SK-N-SH (cell line): ENCODE measurements at regions not wholly inside any gene's neighbourhood (a gene's known extent, or its start where the extent isn't known, plus 50 kb on each side); places are given as distances from the start of the nearest gene placed in this dataset.

Experiments
- CTCF ChIA-PET: fragments of 300-600, 350-600 bp; formaldehyde crosslinking; extraction: SDS; loops from one replicate; lab custom pipeline; 2021; lab: Yijun Ruan, JAX
- POLR2A ChIA-PET: fragments of 350-600 bp; sonication (Branson Sonifier 250); formaldehyde crosslinking; extraction: SDS; loops from one replicate; lab custom pipeline; 2020; ENCODE audit warnings: antibody characterized with exemption, inconsistent platforms; lab: Yijun Ruan, JAX
- DNase-seq: peaks from one replicate; pipeline ENCODE4 v3.0.0; 2012
- H2AFZ ChIP-seq: fragments of 200-600 bp; sonication (generic); 2 replicates; pipeline ENCODE4 v1.8.1; 2016; ENCODE audit warnings: antibody characterized with exemption, mild to moderate bottlenecking, low read depth
- H3F3A ChIP-seq: fragments of 200-600 bp; sonication (generic); replicated peaks from 2 replicates; pipeline ENCODE3; 2016; ENCODE audit warnings: antibody characterized with exemption, mild to moderate bottlenecking; ENCODE audit not compliant: insufficient read depth
- H3K27ac ChIP-seq, 2 experiments: fragments of 200-500 bp in 1 of 2; fragments of 200-600 bp in 1 of 2; sonication (Bioruptor generic) in 1 of 2; sonication (generic), shearing (Covaris generic) in 1 of 2; 2 replicates each; pipeline versions ENCODE4 v1.5.1 to v1.6.1; 2014 to 2016; ENCODE audit warnings: low read depth in 2 of 2, inconsistent platforms in 1 of 2, low read length in 1 of 2, mild to moderate bottlenecking in 1 of 2, mixed read lengths in 1 of 2
- H3K27me3 ChIP-seq: fragments of 200-600 bp; sonication (generic), shearing (Covaris generic); 2 replicates; pipeline ENCODE4 v1.6.1; 2016; ENCODE audit warnings: mixed run types; ENCODE audit not compliant: insufficient read depth
- H3K36me3 ChIP-seq, 2 experiments: fragments of 200-500 bp in 1 of 2; fragments of 200-600 bp in 1 of 2; sonication (Bioruptor generic) in 1 of 2; sonication (generic) in 1 of 2; replicated peaks in 1 of 2; 2 replicates each; pipeline versions ENCODE3 to v1.5.1; 2014 to 2016; ENCODE audit warnings: low read length in 1 of 2, mild to moderate bottlenecking in 1 of 2; ENCODE audit not compliant: insufficient read depth in 2 of 2, control insufficient read depth in 1 of 2
- H3K4me1 ChIP-seq, 2 experiments: fragments of 200-500 bp in 1 of 2; fragments of 200-600 bp in 1 of 2; sonication (Bioruptor generic) in 1 of 2; sonication (generic), shearing (Covaris generic) in 1 of 2; 2 replicates each; pipeline versions ENCODE4 v1.5.1 to v1.6.1; 2014 to 2016; ENCODE audit warnings: low read depth in 1 of 2, low read length in 1 of 2, mixed run types in 1 of 2; ENCODE audit not compliant: insufficient read depth in 2 of 2, control insufficient read depth in 1 of 2
- H3K4me2 ChIP-seq: fragments of 200-600 bp; sonication (generic), shearing (Covaris generic); 2 replicates; pipeline ENCODE4 v1.6.1; 2017; ENCODE audit warnings: mixed run types
- H3K4me3 ChIP-seq, 2 experiments: fragments of 200-500 bp in 1 of 2; fragments of 200-600 bp in 1 of 2; sonication (Bioruptor generic) in 1 of 2; sonication (generic), shearing (Covaris generic) in 1 of 2; 2 replicates each; pipeline versions ENCODE4 v1.5.1 to v1.8.1; 2014 to 2016; ENCODE audit warnings: low read depth in 2 of 2, inconsistent platforms in 1 of 2, low read length in 1 of 2, mild to moderate bottlenecking in 1 of 2, mixed read lengths in 1 of 2, moderate library complexity in 1 of 2
- H3K79me2 ChIP-seq: fragments of 200-600 bp; sonication (generic); 2 replicates; pipeline ENCODE4 v1.8.1; 2017; ENCODE audit warnings: mild to moderate bottlenecking; ENCODE audit not compliant: insufficient read depth
- H3K9ac ChIP-seq: fragments of 200-600 bp; sonication (generic); 2 replicates; pipeline ENCODE4 v1.6.1; 2017; ENCODE audit warnings: mixed run types
- H3K9me2 ChIP-seq: fragments of 200-600 bp; sonication (generic); 2 replicates; pipeline ENCODE4 v1.6.1; 2017; ENCODE audit warnings: mixed run types
- H3K9me3 ChIP-seq: fragments of 200-600 bp; sonication (generic); 2 replicates; pipeline ENCODE4 v1.6.1; 2017; ENCODE audit warnings: mixed run types, mild to moderate bottlenecking, moderate library complexity
- H4K20me1 ChIP-seq: fragments of 200-600 bp; sonication (generic); 2 replicates; pipeline ENCODE4 v1.6.1; 2017; ENCODE audit warnings: mild to moderate bottlenecking, mixed run types; ENCODE audit not compliant: insufficient read depth
- ELF1 ChIP-seq: IDR thresholded peaks from 2 replicates; pipeline ENCODE4 v1.4.0; 2012
- FOSL2 ChIP-seq: IDR thresholded peaks from 2 replicates; pipeline ENCODE4 v1.4.0; 2012; ENCODE audit warnings: low read depth, mild to moderate bottlenecking, moderate library complexity, borderline replicate concordance
- GATA2 ChIP-seq: sonication (generic); formaldehyde crosslinking; IDR thresholded peaks from 2 replicates; pipeline ENCODE4 v1.5.0; 2020; ENCODE audit warnings: mild to moderate bottlenecking, missing genetic modification reagents
- MXI1 ChIP-seq: IDR thresholded peaks from 2 replicates; pipeline ENCODE4 v1.6.1; 2012; ENCODE audit warnings: mild to moderate bottlenecking, low read depth, low read length, improper control_type of control experiment
- NFIC ChIP-seq: IDR thresholded peaks from 2 replicates; pipeline ENCODE4 v1.4.0; 2012; ENCODE audit warnings: borderline replicate concordance
- NRF1 ChIP-seq: IDR thresholded peaks from 2 replicates; pipeline ENCODE4 v1.6.1; 2012; ENCODE audit warnings: low read depth, mild to moderate bottlenecking, low read length
- POLR2AphosphoS5 ChIP-seq: IDR thresholded peaks from 2 replicates; pipeline ENCODE4 v1.6.1; 2012; ENCODE audit warnings: low read depth, low read length
- RXRA ChIP-seq: IDR thresholded peaks from 2 replicates; pipeline ENCODE4 v1.4.0; 2012; ENCODE audit warnings: low read depth, mild to moderate bottlenecking, borderline replicate concordance
- WGBS: methylation state at CpG from one replicate; pipeline ENCODE4 v1.1.6; 2017; ENCODE audit warnings: low lambda C conversion rate; 5-methylcytosine and 5-hydroxymethylcytosine counted together
- TF ChIP-seq, protein P1 (sequence below): IDR thresholded peaks from 2 replicates; pipeline ENCODE4 v1.4.0; 2012; ENCODE audit warnings: low read depth, borderline replicate concordance
- TF ChIP-seq, protein P2 (sequence below): fragments of 150-350 bp; IDR thresholded peaks from 2 replicates; pipeline ENCODE4 v1.6.1; 2017; ENCODE audit warnings: antibody characterized with exemption, low read length, low read depth, borderline replicate concordance
- TF ChIP-seq, protein P3 (sequence below): IDR thresholded peaks from 2 replicates; pipeline ENCODE4 v1.4.0; 2012; ENCODE audit warnings: low read depth, borderline replicate concordance

DNA sequence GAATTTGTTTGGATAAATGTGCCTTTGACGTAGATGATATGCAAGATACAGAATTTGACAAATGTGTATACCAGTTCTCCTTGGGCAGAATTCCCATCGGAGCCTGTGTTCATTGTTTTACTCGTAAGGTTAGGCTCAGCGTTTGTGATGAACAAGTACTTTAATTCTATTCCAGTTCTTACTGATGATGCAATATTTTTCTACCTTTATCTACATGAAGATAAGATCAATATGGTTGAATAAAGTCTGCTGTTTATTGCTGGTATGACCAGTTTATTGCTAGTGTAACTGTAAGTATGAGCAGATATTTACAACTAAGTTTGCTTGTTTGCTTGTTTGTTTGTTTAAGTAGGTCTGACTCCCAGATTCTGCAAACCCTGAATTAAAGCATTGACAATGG, 145.4 kb upstream of the ADARB2 start (continued):
- TF ChIP-seq RXRA = no peak
- no peak for TF ChIP-seq NFIC
- no peak for TF ChIP-seq MXI1
- no peak for TF ChIP-seq POLR2AphosphoS5

DNA sequence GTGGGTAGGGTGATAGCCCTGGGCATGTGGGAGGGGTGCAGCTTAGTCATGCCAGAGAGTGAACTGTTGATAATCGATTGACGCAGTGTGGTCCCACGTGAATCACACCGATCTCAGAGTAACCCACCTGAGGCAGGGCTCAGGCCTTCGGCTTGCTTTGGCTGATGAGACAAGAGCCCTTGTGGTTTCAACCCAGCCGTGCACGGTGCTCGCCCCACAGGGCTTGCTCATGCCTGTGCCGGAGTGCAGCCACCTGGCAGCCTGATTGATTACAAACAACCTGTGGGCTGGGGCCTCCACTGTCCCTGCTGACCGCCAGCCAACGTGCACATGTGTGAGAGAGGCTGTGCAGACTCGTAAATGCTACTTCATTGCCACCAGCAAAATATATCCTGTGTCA, 144.9 kb upstream of the ADARB2 start:
- DNase-seq = no peak
- Histone ChIP-seq H4K20me1 (no peaks in the 10 kb centered on the region), H3F3A (no peaks in the 10 kb centered on the region), H3K4me1 (peaks cover 0 to 2% of the 10 kb centered on the region in 2 experiments; a peak in 1 of 4 replicates), H3K9me3 (peaks cover 6% of the 10 kb centered on the region; the same call in 1 of the 2 replicates), H3K27ac (no peak overlapping the region), H3K27me3 (no peaks in the 10 kb centered on the region), H3K4me3 (no peak overlapping the region)
- ChIA-PET POLR2A (no interaction called here), CTCF (interaction anchor here (1.1 kb wide), 1 partner anchor 259 kb away, joined by 3 read pairs; no protein-coding TSS in a partner anchor)
- TF ChIP-seq, protein P1, sequence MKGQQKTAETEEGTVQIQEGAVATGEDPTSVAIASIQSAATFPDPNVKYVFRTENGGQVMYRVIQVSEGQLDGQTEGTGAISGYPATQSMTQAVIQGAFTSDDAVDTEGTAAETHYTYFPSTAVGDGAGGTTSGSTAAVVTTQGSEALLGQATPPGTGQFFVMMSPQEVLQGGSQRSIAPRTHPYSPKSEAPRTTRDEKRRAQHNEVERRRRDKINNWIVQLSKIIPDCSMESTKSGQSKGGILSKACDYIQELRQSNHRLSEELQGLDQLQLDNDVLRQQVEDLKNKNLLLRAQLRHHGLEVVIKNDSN = no peak
- TF ChIP-seq NRF1 (no peak), RXRA (no peak)
- TF ChIP-seq, protein P2, sequence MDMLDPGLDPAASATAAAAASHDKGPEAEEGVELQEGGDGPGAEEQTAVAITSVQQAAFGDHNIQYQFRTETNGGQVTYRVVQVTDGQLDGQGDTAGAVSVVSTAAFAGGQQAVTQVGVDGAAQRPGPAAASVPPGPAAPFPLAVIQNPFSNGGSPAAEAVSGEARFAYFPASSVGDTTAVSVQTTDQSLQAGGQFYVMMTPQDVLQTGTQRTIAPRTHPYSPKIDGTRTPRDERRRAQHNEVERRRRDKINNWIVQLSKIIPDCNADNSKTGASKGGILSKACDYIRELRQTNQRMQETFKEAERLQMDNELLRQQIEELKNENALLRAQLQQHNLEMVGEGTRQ = no peak
- TF ChIP-seq, protein P3, sequence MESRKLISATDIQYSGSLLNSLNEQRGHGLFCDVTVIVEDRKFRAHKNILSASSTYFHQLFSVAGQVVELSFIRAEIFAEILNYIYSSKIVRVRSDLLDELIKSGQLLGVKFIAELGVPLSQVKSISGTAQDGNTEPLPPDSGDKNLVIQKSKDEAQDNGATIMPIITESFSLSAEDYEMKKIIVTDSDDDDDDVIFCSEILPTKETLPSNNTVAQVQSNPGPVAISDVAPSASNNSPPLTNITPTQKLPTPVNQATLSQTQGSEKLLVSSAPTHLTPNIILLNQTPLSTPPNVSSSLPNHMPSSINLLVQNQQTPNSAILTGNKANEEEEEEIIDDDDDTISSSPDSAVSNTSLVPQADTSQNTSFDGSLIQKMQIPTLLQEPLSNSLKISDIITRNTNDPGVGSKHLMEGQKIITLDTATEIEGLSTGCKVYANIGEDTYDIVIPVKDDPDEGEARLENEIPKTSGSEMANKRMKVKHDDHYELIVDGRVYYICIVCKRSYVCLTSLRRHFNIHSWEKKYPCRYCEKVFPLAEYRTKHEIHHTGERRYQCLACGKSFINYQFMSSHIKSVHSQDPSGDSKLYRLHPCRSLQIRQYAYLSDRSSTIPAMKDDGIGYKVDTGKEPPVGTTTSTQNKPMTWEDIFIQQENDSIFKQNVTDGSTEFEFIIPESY = no peak
- TF ChIP-seq, all 33 proteins: peak for 0
- Histone ChIP-seq H3K4me2 (no peak overlapping the region), H3K36me3 (no peaks in the 10 kb centered on the region), H3K9me2 (0 out of 2 replicates have a peak, but pooled peaks cover 3% of the 10 kb centered on the region), H2AFZ (no peak overlapping the region), H3K9ac (no peak overlapping the region), H3K79me2 (no peaks in the 10 kb centered on the region)
- WGBS = 12% methylated on average over 6 of the region's 12 CpGs

DNA sequence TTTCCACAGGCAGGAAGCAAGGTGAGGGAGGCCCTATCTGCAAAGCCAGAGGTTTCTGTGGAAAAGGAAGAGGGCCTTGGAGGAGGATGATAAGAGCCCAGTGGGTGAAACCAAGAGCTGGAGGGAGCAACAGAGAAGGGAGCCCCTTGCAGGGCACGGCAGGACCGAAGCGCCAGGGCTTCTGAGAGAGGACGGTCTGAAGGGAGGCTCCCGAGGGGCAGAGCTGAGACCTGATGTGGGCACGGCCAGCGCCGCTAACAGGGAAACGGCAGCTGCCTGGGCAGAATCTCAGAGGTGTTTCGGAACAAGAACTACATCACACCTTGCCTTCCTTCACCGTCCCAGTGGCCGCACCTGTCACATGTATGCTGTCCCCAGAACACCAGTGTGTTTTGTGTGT, 144.3 kb upstream of the ADARB2 start:
- H3K4me3 ChIP-seq = no peak overlapping the region
- ChIA-PET POLR2A (no interaction called here), CTCF (interaction anchor here (1.1 kb wide), 1 partner anchor 259 kb away, joined by 3 read pairs; no protein-coding TSS in a partner anchor)
- H3K9me2 ChIP-seq = 0 out of 2 replicates have a peak, but pooled peaks cover 3% of the 10 kb centered on the region
- no peak for DNase-seq
- no peaks in the 10 kb centered on the region for H4K20me1 ChIP-seq
- no peak overlapping the region for H2AFZ ChIP-seq
- 38% methylated on average over 7 of the region's 12 CpGs for WGBS
- H3K4me1 ChIP-seq = peaks cover 0 to 2% of the 10 kb centered on the region in 2 experiments; a peak in 1 of 4 replicates
- no peak for TF ChIP-seq ELF1
- no peak for TF ChIP-seq FOSL2
- TF ChIP-seq RXRA = no peak
- TF ChIP-seq MXI1 = no peak
- TF ChIP-seq, protein P3 = no peak
- no peak for TF ChIP-seq GATA2 (CRISPR knock-in tag)
- H3K4me2 ChIP-seq = no peak overlapping the region
- no peaks in the 10 kb centered on the region for H3K79me2 ChIP-seq
- no peaks in the 10 kb centered on the region for H3F3A ChIP-seq
- no peaks in the 10 kb centered on the region for H3K36me3 ChIP-seq
- peaks cover 12% of the 10 kb centered on the region; the same call in 1 of the 2 replicates for H3K9me3 ChIP-seq
- H3K27me3 ChIP-seq = no peaks in the 10 kb centered on the region
- no peak overlapping the region for H3K27ac ChIP-seq
- H3K9ac ChIP-seq = no peak overlapping the region
